GM12873 (cell line): ENCODE measurements at regions not wholly inside any gene's neighbourhood (a gene's known extent, or its start where the extent isn't known, plus 50 kb on each side); places are given as distances from the start of the nearest gene placed in this dataset.

Source experiments
- CTCF ChIP-seq: IDR thresholded peaks from 2 replicates; pipeline ENCODE4 v1.5.1; 2012; ENCODE audit warnings: low read depth, mild to moderate bottlenecking, moderate library complexity, low read length, control low read depth; ENCODE audit not compliant: insufficient read depth; ENCODE audit errors: missing control alignments

DNA sequence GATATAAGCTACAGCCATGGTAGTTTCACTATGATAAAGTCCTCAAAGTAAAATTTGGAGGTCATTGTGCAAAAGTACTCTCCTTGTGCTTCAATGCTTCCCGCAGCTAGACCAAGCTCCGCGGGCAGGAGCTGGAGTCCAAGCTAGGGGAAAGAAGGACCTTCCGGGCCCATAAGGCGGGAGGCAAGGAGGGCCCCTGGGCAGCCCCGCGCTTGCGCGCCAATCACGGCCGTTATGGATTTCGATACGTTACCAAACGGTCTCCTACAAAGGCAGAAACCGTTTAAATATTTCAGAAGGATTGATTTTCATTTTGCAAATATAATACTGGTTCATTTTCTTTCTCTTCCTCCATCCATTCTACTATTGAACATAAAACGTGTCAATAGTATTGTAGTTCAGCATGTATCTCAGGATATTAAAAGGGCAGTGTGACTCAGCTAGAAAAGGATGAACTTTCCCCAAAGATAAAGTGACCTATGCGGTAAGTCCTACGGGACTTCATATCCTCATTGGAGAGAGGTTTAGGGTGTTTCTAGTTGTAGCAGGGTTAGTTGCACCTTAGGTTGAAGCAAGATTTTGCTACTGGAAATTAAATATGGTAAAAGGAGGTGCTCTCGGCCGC is 128.0 kb downstream of the KIF20B start:
- TF ChIP-seq CTCF, result no peak

DNA sequence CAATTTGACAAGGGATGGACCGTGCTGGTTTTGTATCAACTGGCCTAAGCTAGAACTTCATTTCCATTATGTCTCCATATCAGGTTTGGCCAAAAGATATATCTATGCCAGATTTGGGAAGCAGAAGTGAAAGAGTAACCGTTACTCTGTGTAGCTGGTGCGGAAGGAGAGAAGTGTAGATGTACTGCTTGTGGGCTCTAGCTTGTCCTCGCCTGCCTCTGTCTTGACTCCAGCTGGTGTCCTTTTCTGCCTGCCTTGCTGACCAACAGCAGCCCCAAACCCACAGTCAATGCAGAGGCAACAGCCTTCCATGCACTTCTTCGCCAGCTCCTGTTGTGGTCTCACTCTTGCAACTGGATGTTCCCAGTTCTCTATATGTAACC is 128.5 kb downstream of the KIF20B start:
- no peak for TF ChIP-seq CTCF

GRCh38 chr10:89830624-89831023 is 129.2 kb downstream of the KIF20B start:
- no peak for TF ChIP-seq CTCF

- no peak for TF ChIP-seq CTCF
These were observed 135.4 kb downstream of the KIF20B start for GRCh38 chr10:89836840-89837164.

DNA sequence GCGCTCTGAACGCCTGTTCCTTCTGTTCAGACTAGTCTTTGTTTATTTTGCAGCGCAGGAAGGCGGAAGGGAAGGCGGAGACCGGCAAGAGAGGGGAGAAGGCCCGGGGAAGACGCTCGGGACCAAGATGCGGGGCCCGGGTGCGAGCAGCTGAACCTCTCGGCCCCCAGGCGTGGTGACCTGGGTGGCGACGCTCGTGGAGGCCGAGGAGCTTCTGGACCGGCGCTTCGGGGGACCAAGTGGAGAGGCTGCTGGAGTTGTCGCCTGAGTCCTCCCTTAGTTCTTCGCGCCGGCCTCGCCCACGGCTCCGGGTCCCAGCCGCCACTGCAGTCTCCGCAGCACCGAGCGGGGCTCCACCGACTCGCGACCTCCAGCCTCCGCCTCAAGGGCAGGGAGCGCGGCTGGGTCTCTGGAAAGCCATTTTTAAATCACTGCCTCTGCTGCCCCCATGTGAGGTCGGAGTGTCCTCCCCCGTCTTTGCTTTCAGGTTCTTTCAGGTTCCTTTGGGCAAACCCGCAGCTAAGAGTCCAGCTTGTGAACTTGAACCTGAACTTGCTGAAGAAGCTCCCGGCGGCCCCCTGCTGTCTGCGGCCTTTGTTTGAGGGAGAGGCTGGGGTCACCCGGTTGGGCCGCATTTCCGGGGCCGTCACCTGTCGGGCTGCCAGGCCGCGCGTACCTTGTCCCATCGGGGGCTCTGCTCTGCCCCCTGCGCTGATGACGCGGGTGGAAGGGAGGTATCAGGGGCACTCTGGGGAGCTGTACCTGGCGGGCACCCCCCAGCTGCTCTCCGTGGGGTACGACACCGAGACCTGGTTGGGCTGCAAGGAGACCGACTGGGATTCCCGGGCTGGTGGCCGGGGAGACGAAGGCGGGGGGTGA is 136.0 kb downstream of the KIF20B start:
- no peak for TF ChIP-seq CTCF

DNA sequence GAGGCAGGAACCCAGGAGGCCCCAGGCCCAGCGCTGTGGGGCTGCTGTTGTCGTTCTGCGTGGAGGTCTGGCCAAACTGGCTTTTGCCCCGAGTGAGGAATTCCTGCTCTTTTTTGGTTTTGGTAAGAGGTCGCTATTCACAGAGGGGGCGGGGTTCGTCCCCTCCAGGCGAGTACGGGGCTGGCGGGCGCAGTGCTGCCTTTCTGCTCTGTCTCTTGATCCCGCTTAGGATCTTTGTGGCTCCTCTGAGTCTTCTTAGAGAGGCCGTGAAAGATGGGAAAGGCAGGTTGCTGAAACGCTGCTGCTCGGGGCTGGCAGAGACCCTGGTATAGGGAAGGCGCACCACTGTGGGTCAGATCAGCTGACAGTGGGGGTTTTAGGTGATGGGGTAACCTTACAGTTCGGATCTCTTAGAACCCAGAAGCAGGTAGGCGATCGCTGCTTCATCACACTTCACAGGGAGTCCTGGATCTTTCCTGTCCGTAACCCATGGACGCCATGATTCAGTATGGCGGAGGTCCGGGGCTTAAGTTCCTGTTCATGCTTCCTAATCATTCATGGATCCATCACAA is 136.7 kb downstream of the KIF20B start:
- TF ChIP-seq CTCF, result no peak

DNA sequence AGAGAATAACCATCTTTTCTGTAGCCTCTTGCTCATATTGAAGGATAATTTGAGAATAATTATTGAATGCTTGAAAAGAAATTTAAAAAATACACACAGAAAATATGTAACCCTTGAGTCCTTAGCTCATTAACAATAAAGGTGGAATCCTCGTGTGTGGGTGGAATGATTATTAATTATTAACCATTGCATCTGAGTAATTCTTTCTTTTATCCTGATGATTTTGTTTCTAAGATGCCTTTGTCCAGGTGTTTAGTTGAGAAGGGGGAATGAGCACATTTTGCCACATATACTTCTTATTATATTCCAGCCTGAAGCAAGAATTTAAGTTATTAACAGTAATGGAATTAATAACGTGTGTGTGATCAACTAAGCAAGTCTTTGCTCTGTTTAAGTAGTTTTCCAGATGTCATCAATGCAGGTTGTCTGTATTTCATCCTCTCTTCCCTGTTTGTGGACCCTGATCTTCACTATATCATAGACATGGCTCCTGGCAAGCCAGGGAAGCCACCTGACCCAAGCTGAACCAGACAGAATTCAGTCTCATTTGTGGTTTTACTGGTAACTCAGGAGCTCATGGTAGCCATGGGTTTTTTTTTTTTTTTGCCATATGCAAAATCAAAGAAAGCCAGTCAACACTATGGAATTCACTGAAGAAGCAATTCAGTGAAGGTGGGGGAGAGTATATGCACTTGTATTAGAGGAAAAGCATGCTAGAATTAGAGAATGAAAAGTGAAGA is 144.3 kb downstream of the KIF20B start:
- TF ChIP-seq CTCF, result no peak
